GM23338 (cell line): ENCODE measurements at regions not wholly inside any gene's neighbourhood (a gene's known extent, or its start where the extent isn't known, plus 50 kb on each side); places are given as distances from the start of the nearest gene placed in this dataset.

ENCODE experiments used
- ATAC-seq: fragments of 200-7000 bp; cut with Tn5 transposase; 3 replicates; pipeline ENCODE4 v1.9.1; 2020
- DNase-seq: peaks from one replicate; pipeline ENCODE4 v3.0.0-alpha.2; 2015; ENCODE audit warnings: low spot score
- H2AFZ ChIP-seq: fragments of 200-600 bp; sonication (generic); 2 replicates; pipeline ENCODE4 v1.8.0; 2016; ENCODE audit warnings: antibody characterized with exemption, mild to moderate bottlenecking, moderate library complexity
- H3F3A ChIP-seq: fragments of 200-600 bp; sonication (generic); replicated peaks from 2 replicates; pipeline ENCODE4 v1.8.0; 2017; ENCODE audit warnings: antibody characterized with exemption, mixed run types, low read depth
- H3K27ac ChIP-seq: fragments of 200-600 bp; sonication (generic); 2 replicates; pipeline ENCODE4 v1.6.1; 2016; ENCODE audit warnings: low read depth
- H3K27me3 ChIP-seq: fragments of 200-600 bp; sonication (generic); 2 replicates; pipeline ENCODE4 v1.8.0; 2016; ENCODE audit warnings: mild to moderate bottlenecking, mixed run types, moderate library complexity; ENCODE audit not compliant: insufficient read depth
- H3K36me3 ChIP-seq: fragments of 200-600 bp; sonication (generic); 2 replicates; pipeline ENCODE4 v1.8.0; 2016; ENCODE audit warnings: mild to moderate bottlenecking; ENCODE audit not compliant: insufficient read depth
- H3K4me1 ChIP-seq: fragments of 200-600 bp; sonication (generic); 2 replicates; pipeline ENCODE4 v1.8.0; 2016; ENCODE audit warnings: mild to moderate bottlenecking, moderate library complexity; ENCODE audit not compliant: insufficient read depth
- H3K4me2 ChIP-seq: fragments of 200-600 bp; sonication (generic); 2 replicates; pipeline ENCODE4 v1.7.1; 2017; ENCODE audit warnings: mixed run types
- H3K4me3 ChIP-seq: fragments of 200-600 bp; sonication (generic); 2 replicates; pipeline ENCODE4 v1.6.1; 2016; ENCODE audit warnings: mixed run types
- H3K79me2 ChIP-seq: fragments of 200-600 bp; sonication (generic); replicated peaks from 2 replicates; pipeline ENCODE4 v1.8.0; 2017; ENCODE audit warnings: mild to moderate bottlenecking; ENCODE audit not compliant: insufficient read depth
- H3K9me2 ChIP-seq: fragments of 200-600 bp; sonication (generic); 2 replicates; pipeline ENCODE4 v1.8.0; 2017; ENCODE audit not compliant: insufficient read depth
- H4K20me1 ChIP-seq: fragments of 200-600 bp; sonication (generic); replicated peaks from 2 replicates; pipeline ENCODE4 v1.8.0; 2017; ENCODE audit warnings: mild to moderate bottlenecking; ENCODE audit not compliant: insufficient read depth
- H3K27ac Mint-ChIP-seq: 2 replicates; pipeline ENCODE4 v1.8.0; 2020; ENCODE audit warnings: inconsistent platforms, mild to moderate bottlenecking, moderate library complexity, mixed read lengths
- H3K27me3 Mint-ChIP-seq: 3 replicates; pipeline ENCODE4 v1.8.0; 2022; ENCODE audit warnings: low read depth, mild to moderate bottlenecking, moderate library complexity, mixed read lengths, inconsistent platforms; ENCODE audit not compliant: insufficient read depth, poor library complexity
- H3K36me3 Mint-ChIP-seq: 3 replicates; pipeline ENCODE4 v1.8.0; 2021; ENCODE audit warnings: low read depth, mild to moderate bottlenecking, inconsistent platforms, moderate library complexity, mixed read lengths
- H3K4me1 Mint-ChIP-seq: 3 replicates; pipeline ENCODE4 v1.8.0; 2020; ENCODE audit warnings: mild to moderate bottlenecking, inconsistent platforms, mixed read lengths
- H3K4me3 Mint-ChIP-seq: 3 replicates; pipeline ENCODE4 v1.8.0; 2021; ENCODE audit warnings: moderate library complexity, mild to moderate bottlenecking, inconsistent platforms, mixed read lengths
- H3K9me3 Mint-ChIP-seq: 3 replicates; pipeline ENCODE4 v1.8.0; 2020; ENCODE audit warnings: moderate library complexity, mild to moderate bottlenecking, inconsistent platforms, mixed read lengths
- NANOG ChIP-seq: IDR thresholded peaks from 2 replicates; pipeline ENCODE4 v1.6.1; 2016; ENCODE audit warnings: antibody characterized with exemption, borderline replicate concordance
- POLR2AphosphoS5 ChIP-seq: IDR thresholded peaks from 2 replicates; pipeline ENCODE4 v1.6.1; 2016; ENCODE audit warnings: antibody characterized with exemption, low read depth
- ZNF114 ChIP-seq: fragments of 250-450 bp; sonication (Bioruptor Pico); IDR thresholded peaks from 2 replicates; pipeline ENCODE4 v1.5.0; 2020; ENCODE audit warnings: mild to moderate bottlenecking, moderate library complexity
- TF ChIP-seq, protein P1 (sequence below): fragments of 250-450 bp; sonication (Bioruptor Pico); IDR thresholded peaks from 2 replicates; pipeline ENCODE4 v1.5.0; 2020; ENCODE audit warnings: mild to moderate bottlenecking, moderate library complexity
- TF ChIP-seq, protein P2 (sequence below): IDR thresholded peaks from 2 replicates; pipeline ENCODE4 v1.6.1; 2016; ENCODE audit warnings: antibody characterized with exemption
- TF ChIP-seq, protein P3 (sequence below): IDR thresholded peaks from one replicate; pipeline ENCODE4 v1.6.1; 2018; ENCODE audit warnings: antibody characterized with exemption; ENCODE audit not compliant: unreplicated experiment

DNA sequence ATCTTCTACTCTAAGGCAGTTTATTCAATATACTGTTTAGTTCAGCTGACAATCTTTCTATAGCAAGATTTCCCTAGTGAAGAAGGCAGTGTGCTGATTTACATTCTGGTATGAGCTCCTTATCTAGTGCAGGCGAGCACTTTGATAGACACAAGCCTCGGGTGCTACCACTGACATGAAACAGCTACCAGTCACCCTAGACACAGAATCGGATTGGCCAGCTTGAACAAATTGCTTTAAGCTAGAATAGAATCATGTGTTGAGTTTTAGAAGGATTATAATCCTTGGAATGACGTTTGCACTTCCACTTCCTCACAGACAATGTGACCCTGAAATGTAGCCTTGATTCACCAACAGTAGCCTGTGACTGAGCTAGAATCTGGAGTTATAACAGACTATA, 394.0 kb downstream of the EPHA4 start (continued):
- TF ChIP-seq, protein P1, sequence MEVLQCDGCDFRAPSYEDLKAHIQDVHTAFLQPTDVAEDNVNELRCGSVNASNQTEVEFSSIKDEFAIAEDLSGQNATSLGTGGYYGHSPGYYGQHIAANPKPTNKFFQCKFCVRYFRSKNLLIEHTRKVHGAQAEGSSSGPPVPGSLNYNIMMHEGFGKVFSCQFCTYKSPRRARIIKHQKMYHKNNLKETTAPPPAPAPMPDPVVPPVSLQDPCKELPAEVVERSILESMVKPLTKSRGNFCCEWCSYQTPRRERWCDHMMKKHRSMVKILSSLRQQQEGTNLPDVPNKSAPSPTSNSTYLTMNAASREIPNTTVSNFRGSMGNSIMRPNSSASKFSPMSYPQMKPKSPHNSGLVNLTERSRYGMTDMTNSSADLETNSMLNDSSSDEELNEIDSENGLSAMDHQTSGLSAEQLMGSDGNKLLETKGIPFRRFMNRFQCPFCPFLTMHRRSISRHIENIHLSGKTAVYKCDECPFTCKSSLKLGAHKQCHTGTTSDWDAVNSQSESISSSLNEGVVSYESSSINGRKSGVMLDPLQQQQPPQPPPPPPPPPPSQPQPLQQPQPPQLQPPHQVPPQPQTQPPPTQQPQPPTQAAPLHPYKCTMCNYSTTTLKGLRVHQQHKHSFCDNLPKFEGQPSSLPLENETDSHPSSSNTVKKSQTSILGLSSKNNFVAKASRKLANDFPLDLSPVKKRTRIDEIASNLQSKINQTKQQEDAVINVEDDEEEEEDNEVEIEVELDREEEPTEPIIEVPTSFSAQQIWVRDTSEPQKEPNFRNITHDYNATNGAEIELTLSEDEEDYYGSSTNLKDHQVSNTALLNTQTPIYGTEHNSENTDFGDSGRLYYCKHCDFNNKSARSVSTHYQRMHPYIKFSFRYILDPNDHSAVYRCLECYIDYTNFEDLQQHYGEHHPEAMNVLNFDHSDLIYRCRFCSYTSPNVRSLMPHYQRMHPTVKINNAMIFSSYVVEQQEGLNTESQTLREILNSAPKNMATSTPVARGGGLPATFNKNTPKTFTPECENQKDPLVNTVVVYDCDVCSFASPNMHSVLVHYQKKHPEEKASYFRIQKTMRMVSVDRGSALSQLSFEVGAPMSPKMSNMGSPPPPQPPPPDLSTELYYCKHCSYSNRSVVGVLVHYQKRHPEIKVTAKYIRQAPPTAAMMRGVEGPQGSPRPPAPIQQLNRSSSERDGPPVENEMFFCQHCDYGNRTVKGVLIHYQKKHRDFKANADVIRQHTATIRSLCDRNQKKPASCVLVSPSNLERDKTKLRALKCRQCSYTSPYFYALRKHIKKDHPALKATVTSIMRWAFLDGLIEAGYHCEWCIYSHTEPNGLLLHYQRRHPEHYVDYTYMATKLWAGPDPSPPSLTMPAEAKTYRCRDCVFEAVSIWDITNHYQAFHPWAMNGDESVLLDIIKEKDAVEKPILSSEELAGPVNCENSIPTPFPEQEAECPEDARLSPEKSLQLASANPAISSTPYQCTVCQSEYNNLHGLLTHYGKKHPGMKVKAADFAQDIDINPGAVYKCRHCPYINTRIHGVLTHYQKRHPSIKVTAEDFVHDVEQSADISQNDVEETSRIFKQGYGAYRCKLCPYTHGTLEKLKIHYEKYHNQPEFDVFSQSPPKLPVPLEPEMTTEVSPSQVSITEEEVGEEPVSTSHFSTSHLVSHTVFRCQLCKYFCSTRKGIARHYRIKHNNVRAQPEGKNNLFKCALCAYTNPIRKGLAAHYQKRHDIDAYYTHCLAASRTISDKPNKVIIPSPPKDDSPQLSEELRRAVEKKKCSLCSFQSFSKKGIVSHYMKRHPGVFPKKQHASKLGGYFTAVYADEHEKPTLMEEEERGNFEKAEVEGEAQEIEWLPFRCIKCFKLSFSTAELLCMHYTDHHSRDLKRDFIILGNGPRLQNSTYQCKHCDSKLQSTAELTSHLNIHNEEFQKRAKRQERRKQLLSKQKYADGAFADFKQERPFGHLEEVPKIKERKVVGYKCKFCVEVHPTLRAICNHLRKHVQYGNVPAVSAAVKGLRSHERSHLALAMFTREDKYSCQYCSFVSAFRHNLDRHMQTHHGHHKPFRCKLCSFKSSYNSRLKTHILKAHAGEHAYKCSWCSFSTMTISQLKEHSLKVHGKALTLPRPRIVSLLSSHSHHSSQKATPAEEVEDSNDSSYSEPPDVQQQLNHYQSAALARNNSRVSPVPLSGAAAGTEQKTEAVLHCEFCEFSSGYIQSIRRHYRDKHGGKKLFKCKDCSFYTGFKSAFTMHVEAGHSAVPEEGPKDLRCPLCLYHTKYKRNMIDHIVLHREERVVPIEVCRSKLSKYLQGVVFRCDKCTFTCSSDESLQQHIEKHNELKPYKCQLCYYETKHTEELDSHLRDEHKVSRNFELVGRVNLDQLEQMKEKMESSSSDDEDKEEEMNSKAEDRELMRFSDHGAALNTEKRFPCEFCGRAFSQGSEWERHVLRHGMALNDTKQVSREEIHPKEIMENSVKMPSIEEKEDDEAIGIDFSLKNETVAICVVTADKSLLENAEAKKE (CRISPR knock-in tag): no peak
- TF ChIP-seq POLR2AphosphoS5: no peak

DNA sequence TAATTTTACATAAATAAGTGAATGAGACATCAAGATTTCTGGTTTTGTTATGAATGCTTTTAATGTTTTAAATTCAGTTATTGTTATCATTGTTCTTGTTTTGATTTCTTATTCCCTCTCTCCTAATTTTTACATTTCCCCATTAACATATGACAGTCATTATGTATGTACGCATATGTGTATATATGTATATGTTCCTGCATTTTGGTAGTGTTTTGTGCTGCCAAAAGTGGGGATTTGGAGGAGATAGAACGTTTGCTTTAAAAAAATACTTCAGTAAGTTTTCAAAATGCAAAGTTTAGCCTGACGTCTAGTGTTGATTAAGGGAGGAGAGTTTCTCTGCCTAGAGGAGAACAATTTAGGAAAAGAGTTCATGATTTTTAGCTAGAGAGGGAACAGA, 385.2 kb downstream of the EPHA4 start:
- H3K36me3 Mint-ChIP-seq: no peaks in the 10 kb centered on the region
- Histone ChIP-seq H4K20me1 (no peaks in the 10 kb centered on the region), H3K4me1 (peaks cover 29% of the 10 kb centered on the region), H3K36me3 (no peaks in the 10 kb centered on the region), H3F3A (no peaks in the 10 kb centered on the region), H3K4me3 (no peak overlapping the region), H2AFZ (no peak overlapping the region), H3K27ac (no peak overlapping the region), H3K79me2 (no peaks in the 10 kb centered on the region), H3K9me2 (no peaks in the 10 kb centered on the region), H3K4me2 (no peak overlapping the region), H3K27me3 (peaks cover 6% of the 10 kb centered on the region; the same call in 1 of the 2 replicates)
- H3K27ac Mint-ChIP-seq: no peak overlapping the region
- DNase-seq: no peak
- H3K9me3 Mint-ChIP-seq: no peaks in the 10 kb centered on the region
- H3K4me1 Mint-ChIP-seq: peaks cover 26% of the 10 kb centered on the region
- no peak for ATAC-seq
- H3K4me3 Mint-ChIP-seq: no peak overlapping the region
- peaks cover 16% of the 10 kb centered on the region for H3K27me3 Mint-ChIP-seq
- TF ChIP-seq, protein P2, sequence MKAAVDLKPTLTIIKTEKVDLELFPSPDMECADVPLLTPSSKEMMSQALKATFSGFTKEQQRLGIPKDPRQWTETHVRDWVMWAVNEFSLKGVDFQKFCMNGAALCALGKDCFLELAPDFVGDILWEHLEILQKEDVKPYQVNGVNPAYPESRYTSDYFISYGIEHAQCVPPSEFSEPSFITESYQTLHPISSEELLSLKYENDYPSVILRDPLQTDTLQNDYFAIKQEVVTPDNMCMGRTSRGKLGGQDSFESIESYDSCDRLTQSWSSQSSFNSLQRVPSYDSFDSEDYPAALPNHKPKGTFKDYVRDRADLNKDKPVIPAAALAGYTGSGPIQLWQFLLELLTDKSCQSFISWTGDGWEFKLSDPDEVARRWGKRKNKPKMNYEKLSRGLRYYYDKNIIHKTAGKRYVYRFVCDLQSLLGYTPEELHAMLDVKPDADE: no peak
- TF ChIP-seq ZNF114 (CRISPR knock-in tag): no peak
- TF ChIP-seq NANOG: no peak
- TF ChIP-seq, protein P3, sequence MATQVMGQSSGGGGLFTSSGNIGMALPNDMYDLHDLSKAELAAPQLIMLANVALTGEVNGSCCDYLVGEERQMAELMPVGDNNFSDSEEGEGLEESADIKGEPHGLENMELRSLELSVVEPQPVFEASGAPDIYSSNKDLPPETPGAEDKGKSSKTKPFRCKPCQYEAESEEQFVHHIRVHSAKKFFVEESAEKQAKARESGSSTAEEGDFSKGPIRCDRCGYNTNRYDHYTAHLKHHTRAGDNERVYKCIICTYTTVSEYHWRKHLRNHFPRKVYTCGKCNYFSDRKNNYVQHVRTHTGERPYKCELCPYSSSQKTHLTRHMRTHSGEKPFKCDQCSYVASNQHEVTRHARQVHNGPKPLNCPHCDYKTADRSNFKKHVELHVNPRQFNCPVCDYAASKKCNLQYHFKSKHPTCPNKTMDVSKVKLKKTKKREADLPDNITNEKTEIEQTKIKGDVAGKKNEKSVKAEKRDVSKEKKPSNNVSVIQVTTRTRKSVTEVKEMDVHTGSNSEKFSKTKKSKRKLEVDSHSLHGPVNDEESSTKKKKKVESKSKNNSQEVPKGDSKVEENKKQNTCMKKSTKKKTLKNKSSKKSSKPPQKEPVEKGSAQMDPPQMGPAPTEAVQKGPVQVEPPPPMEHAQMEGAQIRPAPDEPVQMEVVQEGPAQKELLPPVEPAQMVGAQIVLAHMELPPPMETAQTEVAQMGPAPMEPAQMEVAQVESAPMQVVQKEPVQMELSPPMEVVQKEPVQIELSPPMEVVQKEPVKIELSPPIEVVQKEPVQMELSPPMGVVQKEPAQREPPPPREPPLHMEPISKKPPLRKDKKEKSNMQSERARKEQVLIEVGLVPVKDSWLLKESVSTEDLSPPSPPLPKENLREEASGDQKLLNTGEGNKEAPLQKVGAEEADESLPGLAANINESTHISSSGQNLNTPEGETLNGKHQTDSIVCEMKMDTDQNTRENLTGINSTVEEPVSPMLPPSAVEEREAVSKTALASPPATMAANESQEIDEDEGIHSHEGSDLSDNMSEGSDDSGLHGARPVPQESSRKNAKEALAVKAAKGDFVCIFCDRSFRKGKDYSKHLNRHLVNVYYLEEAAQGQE: no peak
